Left colon (tissue), 2 donors: ENCODE measurements at regions not wholly inside any gene's neighbourhood (a gene's known extent, or its start where the extent isn't known, plus 50 kb on each side); places are given as distances from the start of the nearest gene placed in this dataset.
A peak's percentile ranks its signal among the peaks of the same experiment; 100 is the strongest.
"Not testable (repeated sequence)": the region's sequence is repeated elsewhere in the genome, so short reads cannot be mapped to it uniquely, and the experiment has no call there.

Experiments used
- ATAC-seq: fragments of 200-7000 bp; cut with Tn5 transposase; one replicate; pipeline ENCODE4 v1.9.1; 2020; ENCODE audit warnings: mild to moderate bottlenecking, moderate library complexity
- DNase-seq, 2 donors: peaks; one replicate each; pipeline ENCODE4 v3.0.0-alpha.2; 2020
- intact Hi-C, 2 donors: fragments of 100-400 bp; cut with DNase I in 1 of 2; cut with micrococcal nuclease in 1 of 2; formaldehyde crosslinking; loops; one replicate each; pipeline versions ENCODE4 v1.11.2 to v1.14.0; 2022; cut with DNase I, micrococcal nuclease
- donor health status: DM: no; HTN: no; CAD: no.
- donor health status: DM: yes; HTN: yes; CAD: no.

GRCh38 chr7:66493235-66494205, 135.2 kb upstream of the KCTD7 start:
- intact Hi-C loops, result no loop called here
- ATAC-seq, result peak; percentile 97
- DNase-seq, result peak; percentile 98

- DNase-seq (no peak), ATAC-seq (no peak)
- intact Hi-C loops, result no loop called here
Measured at GRCh38 chr7:66497346-66497745, 131.3 kb upstream of the KCTD7 start.

GRCh38 chr7:66500087-66500486, 128.6 kb upstream of the KCTD7 start:
- ATAC-seq (peak; percentile 26), DNase-seq (no peak)
- intact Hi-C loops, result no loop called here

- ATAC-seq, result no peak
Measured at GRCh38 chr7:66502230-66503035, 126.2 kb upstream of the KCTD7 start.

GRCh38 chr7:66503036-66503370, 125.7 kb upstream of the KCTD7 start:
- DNase-seq, result no peak
- intact Hi-C loops, result no loop called here
- ATAC-seq, result no peak

More at GRCh38 chr7:66502230-66503035, 126.2 kb upstream of the KCTD7 start:
- intact Hi-C loops, result no loop called here
- no peak for DNase-seq

GRCh38 chr7:66503551-66504031, 125.1 kb upstream of the KCTD7 start:
- ATAC-seq (no peak), DNase-seq (no peak)
- intact Hi-C loops, result no loop called here

GRCh38 chr7:66504131-66504530, 124.5 kb upstream of the KCTD7 start:
- ATAC-seq (no peak), DNase-seq (no peak)
- intact Hi-C loops, result no loop called here

- ATAC-seq (no peak), DNase-seq (no peak)
- intact Hi-C loops, result no loop called here
Measured at GRCh38 chr7:66505009-66505408, 123.7 kb upstream of the KCTD7 start.

- ATAC-seq (peak; percentile 60), DNase-seq (peak in 1 of 2 donors; percentile 36)
- intact Hi-C loops, result no loop called here
Measured at GRCh38 chr7:66505531-66506451, 122.9 kb upstream of the KCTD7 start.

- ATAC-seq, DNase-seq, intact Hi-C loops: not testable (repeated sequence)
Measured at GRCh38 chr7:66506703-66507102, 122.0 kb upstream of the KCTD7 start.

GRCh38 chr7:66507764-66508296, 120.9 kb upstream of the KCTD7 start:
- DNase-seq (no peak), ATAC-seq (no peak)
- intact Hi-C loops, result no loop called here

- ATAC-seq (no peak), DNase-seq (no peak)
- intact Hi-C loops, result no loop called here
Measured at GRCh38 chr7:66508431-66508830, 120.2 kb upstream of the KCTD7 start.

GRCh38 chr7:66514050-66514449, 114.6 kb upstream of the KCTD7 start:
- ATAC-seq (no peak), DNase-seq (no peak)
- intact Hi-C loops, result no loop called here

- intact Hi-C loops, result no loop called here
- ATAC-seq (no peak), DNase-seq (no peak)
Measured at GRCh38 chr7:66517212-66517909, 111.3 kb upstream of the KCTD7 start.

- ATAC-seq (no peak), DNase-seq (no peak)
- intact Hi-C loops, result no loop called here
Measured at GRCh38 chr7:66518151-66518691, 110.5 kb upstream of the KCTD7 start.

- DNase-seq (no peak), ATAC-seq (no peak)
- intact Hi-C loops, result no loop called here
Measured at GRCh38 chr7:66521675-66522074, 107.0 kb upstream of the KCTD7 start.

- ATAC-seq (peak; percentile 71), DNase-seq (peak in 1 of 2 donors; percentile 22)
- intact Hi-C loops, result no loop called here
Measured at GRCh38 chr7:66522518-66522917, 106.2 kb upstream of the KCTD7 start.

GRCh38 chr7:66523409-66523808, 105.3 kb upstream of the KCTD7 start:
- intact Hi-C loops, result no loop called here
- no peak for ATAC-seq
- DNase-seq, result no peak
